SK-N-SH treated with all-trans-retinoic acid at 6 μM for 48 hours (cell line): ENCODE measurements at regions not wholly inside any gene's neighbourhood (a gene's known extent, or its start where the extent isn't known, plus 50 kb on each side); places are given as distances from the start of the nearest gene placed in this dataset.

ENCODE experiments used
- ARNTL ChIP-seq: fragments of 450-650 bp; formaldehyde crosslinking; IDR thresholded peaks from 2 replicates; pipeline ENCODE4 v1.5.0; 2020; ENCODE audit warnings: low read depth, mild to moderate bottlenecking, moderate library complexity, borderline replicate concordance
- ESRRG ChIP-seq: fragments of 250-450 bp; sonication (Bioruptor Pico); IDR thresholded peaks from 2 replicates; pipeline ENCODE4 v1.6.1; 2021; ENCODE audit warnings: mild to moderate bottlenecking
- RARB ChIP-seq: fragments of 250-450 bp; sonication (Bioruptor Pico); IDR thresholded peaks from 2 replicates; pipeline ENCODE4 v1.8.0; 2021; ENCODE audit warnings: mild to moderate bottlenecking, moderate library complexity

DNA sequence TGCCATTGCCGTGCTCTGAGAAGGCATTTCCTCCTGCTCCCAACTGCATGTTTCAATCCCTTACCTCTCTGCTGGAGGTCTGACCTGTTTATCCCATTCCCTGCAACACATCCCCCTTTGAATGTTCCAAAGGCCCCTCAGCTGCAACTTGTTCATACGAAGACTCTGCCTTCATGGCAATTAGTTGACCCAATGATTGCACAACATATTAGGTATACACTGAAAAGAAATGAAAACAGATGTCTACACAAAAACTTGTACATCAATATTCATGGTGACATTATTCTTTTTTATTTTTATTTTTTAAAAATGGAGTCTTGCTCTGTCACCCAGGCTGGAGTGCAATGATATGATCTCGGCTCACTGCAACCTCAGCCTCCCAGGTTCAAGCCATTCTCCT, 54.9 kb upstream of the STX18 start:
- TF ChIP-seq ARNTL (CRISPR knock-in tag) (no peak), RARB (CRISPR knock-in tag) (no peak), ESRRG (CRISPR knock-in tag) (no peak)
